GM21367 (cell line): ENCODE measurements at regions not wholly inside any gene's neighbourhood (a gene's known extent, or its start where the extent isn't known, plus 50 kb on each side); places are given as distances from the start of the nearest gene placed in this dataset.

ENCODE experiments used
- ATAC-seq: cut with Tn5 transposase; IDR thresholded peaks from one replicate; pipeline ENCODE4 v1.9.1; 2021; ENCODE audit not compliant: unreplicated experiment

DNA sequence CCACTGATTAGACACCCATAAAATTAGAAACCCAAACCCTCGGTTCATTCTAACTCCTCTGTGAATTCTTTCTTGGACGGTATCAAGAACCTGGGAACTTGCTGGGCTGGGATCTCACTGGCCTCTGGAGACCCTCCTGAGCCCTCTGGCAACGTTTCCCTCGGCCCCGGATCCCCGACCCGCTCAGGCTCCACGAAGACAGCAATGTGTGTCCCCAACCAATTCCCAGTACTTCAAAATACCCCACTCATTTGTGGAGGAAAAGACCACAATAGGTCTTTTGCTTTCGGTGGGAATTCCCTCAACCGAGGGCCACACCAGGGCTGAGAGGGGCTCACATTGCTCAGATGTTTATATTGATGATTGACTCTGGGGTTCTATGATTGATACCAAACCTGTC, 117.9 kb upstream of the PRR20G start:
- no peak for ATAC-seq

DNA sequence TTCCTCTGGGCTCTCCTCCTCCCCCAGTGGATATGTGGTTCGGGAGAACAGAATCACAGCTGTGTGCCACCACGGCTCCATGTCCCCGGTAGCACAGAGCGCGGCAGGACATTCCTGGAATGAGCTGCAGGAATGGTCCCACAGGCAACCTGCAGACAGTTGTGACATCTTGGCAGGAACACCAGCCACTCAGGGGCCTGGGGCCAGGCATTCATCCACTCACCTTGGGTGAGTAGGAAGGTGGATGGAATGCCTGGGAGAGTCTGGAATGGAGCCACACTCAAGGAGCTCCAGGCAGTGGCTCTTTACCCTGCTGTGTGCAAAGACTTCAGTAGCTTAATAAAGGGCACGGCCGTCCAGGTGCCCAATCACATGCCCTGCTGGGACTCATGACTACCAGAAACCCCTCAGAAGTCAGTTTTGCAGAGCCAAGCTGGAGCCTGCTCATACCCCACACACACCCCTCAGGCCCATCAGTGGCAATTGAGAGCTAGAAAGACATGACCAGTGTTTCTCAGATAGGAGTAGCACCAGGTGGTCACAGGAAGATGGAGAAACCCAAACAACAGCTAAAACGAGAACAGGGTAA, 117.3 kb upstream of the PRR20G start:
- no peak for ATAC-seq

DNA sequence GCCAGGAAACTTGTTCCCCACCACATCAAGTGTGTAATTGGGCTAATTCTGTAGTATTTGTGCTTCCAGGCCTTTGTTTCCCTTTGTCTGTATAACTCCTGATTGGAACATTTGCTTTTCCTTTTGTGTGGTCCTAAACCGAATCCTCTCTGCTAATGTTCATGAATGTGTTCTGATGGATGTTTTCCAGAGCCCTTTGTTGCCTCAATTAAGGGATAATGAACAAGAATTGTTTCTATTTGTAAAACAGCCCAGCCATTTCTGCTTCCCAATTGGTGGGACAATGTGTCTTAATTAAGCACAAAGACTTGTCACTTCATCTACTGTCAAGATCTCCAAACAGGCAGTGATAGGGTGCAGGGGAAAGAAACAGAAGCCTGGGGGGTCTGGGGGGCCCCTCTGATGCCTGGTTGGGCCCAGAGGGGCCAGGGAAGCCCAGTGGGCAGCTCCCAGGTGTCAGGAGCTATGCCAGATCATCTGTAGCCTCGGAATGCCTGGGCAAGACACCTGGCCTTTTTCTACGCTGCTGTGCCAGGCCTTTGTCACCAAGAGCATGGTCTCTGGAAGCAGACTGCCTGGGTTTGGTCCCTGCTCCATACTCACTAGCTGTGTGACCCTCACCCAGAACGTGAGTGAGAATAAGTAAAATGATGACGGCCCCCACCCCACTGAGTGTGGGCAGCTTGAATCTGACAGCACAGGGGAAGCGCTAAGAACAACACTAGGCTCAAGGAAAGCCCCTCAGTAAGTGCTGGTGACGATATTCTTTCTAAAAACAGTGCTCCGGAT, 116.6 kb upstream of the PRR20G start:
- no peak for ATAC-seq

DNA sequence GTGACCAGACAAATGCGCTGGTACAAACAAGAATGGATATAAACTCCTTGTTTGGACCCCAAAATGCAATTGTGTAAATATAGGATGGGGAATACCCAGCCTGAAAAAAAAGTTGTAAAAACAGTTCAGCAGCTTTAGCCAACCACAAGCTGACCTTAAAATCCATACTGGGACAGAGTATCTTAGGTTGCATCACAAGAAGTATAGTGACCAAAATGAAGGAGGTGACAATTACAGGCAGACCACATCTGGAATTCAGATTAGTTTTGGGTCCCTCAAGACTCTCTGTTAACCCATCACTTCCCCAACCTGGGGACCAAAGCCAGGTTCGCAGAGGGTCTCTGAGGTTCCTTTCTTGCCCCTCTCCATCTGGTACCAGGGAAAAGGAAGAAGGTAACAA, 115.9 kb upstream of the PRR20G start:
- ATAC-seq, result no peak

DNA sequence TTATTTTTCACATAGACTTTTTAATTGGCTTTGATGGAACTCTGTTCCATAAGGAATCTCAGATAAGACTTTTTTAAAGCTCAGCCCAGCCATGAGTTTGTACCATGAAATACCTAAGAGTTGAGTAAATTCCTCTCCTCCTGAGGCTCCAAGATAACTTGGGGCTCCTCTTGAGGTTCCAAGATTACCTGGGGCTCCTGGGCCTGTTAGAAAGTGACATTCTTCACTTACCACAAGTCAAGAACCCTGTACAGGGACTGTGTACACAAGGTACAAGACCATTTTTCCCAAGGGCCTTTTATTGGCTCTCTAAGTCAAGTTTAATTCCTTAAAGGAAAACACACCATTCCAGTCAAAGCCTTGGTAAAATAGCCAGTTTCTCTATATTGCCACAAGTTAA, 111.3 kb upstream of the PRR20G start:
- ATAC-seq, result no peak

DNA sequence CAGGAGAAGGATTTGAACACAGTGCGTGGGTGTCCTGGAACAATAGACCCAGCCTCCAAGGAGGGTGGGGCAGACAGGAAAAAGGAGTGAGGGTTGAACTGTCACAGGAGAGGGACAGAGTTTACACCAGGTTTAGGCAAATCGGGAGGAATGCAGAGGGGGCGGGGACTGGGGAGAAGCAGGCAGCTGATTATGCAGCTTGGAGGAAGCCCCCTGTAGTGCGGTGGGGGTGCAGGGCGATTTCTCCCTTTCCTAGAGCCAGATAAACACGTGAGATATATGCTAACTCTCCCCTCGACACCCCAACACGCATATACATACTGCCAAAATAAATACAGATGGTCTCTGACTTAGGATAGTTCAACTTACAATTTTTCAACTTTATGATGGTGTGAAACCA, 108.6 kb upstream of the PRR20G start:
- no peak for ATAC-seq

DNA sequence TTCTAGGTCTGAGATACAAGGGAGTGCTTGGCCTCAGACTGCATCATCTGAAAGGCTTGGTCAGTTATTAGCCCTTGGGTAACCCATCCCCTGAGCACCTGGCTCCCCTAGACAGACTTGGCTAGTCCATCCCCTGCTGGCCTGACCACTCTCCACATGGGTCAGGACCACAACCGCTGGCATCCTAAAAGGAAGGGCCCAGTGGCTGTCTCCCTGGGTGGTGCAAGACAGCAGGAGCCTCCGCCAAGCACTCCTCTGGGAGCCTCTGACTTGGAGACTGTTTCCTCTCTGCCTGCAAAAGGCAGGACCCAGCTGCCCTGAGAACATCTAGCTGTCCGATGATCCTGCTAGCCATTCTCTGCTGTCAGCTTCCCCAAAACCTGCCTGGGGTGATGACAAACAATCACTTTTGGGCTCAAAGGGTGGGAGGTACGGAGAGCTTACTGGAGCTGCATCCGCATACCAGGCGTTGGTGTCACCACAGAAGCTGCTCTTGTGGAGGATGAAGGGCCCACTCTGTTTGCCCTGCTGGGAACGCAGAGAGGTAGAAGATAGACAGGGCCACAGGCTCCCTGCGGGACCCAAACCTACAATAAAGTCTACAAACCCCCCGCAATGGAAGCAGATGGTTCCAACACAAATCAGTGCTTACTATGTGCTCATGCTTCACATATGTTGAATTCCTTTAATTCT, 108.0 kb upstream of the PRR20G start:
- no peak for ATAC-seq

DNA sequence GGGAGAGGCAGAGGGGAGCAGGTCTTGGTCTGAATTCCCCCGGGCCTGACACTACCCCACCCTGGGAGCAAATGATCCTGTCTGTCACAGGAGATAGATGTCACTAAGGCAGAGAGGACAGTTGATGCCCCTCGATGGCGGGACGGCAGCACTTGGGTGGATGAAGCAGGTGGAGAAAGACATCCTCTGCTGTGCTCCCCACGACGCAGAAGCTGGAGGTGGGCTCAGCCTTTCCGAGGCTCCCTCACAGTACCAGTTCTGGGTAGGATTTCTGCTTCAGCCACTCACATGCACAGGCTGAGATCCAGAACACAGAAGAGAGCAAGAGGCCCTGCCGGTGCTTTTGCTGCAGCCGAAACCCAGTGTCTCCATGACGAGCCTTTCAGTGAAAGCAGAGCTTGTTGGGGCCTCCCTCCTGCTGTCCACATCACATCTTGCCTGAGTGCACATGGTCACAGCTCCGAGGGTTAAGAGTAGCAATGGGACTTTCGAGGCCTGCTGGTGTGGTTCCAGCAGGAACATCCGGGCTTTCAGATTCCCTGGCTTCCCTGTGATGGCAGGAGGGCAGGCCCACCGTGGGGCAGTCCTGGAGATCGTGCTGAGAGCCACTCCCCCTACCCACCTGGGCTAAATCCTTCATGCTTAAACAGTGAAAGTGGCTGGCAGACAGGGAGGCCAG, 107.3 kb upstream of the PRR20G start:
- ATAC-seq, result no peak

DNA sequence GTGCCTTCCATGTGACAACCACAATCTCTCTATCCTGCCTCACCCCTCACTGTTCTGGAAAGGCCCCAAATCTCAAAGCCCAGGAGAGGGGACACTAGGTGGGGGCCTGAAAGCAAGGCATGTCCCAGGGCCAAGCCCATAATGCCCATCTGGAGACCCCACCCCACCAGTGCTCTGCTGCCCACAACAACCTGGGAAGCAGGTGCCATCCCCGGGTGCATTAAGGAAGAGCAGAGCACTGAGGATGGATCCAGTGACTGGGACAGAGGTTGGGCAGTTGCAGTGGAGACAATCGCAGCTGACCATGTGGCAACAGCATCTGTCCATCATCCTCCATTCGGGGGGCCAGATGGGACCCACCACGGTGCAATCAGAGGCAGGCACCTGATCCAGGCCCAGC, 106.2 kb upstream of the PRR20G start:
- no peak for ATAC-seq

DNA sequence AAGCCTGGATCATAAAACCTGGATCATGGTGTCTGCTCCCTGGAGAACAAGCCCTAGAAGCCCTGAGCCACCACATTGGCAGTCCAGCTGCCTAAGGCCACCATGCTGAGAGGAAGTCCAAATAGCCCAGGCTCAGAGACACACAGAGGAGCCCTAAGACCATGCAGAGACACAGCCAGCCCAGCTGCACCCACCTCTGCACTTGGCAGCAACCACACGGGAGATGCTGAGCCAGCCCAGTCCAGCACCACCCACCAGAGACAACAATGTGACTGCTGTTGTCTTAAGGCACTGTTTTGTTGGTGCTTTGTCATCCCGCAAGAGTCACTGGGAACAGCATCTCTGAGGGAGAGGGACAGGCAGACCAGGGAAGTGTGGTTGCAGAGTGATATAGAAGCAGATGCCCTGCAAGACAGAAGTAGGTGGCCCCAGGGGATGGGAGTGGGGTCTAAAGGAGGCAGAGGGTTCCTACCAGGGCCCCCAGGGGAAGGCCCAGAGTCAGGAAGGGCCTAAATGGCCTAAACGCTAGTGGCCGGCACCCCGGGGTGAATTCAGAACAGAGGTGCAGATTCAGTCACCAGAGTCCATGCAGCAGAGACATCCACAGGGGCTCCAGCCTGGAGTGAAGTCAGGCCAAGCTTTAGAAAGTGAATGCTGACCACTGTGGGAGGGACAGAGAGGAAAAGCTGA, 105.4 kb upstream of the PRR20G start:
- ATAC-seq, result no peak

DNA sequence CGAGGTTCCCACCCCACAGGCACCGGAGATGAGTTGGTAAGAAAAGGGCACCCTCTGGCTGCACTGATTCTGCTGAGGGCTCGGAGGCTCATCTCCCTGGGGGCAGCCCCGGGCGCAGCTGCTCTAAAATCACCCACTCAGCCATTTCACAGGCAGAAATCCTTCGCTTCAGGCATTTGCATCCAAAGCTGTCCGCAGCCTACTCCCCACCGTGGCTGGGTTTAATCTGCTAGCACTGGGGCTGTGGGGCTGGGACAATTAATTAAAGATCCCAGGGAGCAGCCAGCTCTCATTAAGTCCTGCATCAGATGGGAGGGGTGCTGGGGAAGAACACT, 104.3 kb upstream of the PRR20G start:
- no peak for ATAC-seq

DNA sequence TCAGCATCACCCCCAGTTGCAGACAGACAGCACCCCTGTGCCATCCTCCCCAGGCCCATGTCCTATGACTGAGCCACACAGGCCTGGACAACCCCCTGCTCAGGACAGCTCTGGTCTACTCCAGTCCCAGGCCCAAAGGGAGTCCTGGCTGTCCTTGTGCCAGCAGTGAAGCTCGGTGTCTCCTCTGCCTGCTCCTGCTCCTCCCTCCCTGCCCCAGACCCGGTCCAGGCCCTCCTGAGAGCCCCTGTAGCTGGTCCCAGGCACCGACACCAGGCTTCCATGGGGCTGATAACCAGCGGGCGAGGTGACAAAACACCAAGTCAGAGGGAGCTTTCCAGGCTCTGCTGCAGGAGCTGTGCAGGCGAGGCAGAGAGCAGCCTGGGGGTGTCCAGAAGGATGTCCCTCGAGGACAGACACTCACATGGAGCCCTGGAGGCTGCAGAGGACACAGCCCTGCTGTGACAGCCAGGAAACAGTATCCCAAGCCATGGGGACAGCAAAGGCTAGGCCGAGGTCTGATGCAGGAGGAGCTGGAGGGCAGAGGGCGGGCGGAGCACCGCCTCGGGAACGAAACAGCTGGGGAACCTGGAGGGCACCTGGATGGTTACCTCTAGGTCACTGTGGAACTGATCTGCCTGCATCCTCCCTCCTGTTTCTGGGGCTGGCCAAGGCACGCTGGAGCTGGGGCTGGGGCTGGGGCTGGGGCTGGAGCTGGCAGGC, 103.8 kb upstream of the PRR20G start:
- ATAC-seq, result no peak

DNA sequence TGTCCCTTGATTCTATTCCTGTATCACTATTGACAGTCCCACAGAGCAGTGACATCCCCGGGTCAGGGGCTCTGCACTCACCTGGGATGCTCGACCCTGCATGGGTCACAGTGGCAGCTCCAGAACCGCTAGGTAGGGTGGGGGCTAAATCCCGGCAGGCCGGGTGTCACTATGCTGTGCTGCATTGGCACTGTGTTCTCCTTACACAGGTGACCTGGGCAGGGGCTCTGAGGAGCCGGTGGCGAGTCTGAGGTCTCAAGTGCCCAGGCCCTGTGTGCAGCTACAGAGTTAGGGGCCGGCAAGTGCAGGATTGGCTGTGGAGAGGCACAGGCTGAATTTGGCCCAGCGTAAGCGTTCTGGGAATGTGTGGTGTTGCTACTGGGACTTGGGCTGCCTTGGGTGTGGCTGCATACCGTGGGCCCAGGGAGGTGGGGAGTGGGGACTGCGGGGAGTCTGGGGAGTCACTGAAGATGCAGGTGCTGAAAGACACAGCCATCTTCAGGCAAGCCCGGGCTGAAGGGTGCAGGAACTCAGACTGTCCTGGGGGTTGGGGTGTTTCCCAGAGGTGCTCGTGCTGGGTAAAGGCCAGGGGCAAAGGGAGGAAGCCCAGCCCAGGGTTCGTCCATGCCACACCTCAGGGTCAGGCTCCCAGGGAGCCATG, 102.6 kb upstream of the PRR20G start:
- ATAC-seq, result no peak

DNA sequence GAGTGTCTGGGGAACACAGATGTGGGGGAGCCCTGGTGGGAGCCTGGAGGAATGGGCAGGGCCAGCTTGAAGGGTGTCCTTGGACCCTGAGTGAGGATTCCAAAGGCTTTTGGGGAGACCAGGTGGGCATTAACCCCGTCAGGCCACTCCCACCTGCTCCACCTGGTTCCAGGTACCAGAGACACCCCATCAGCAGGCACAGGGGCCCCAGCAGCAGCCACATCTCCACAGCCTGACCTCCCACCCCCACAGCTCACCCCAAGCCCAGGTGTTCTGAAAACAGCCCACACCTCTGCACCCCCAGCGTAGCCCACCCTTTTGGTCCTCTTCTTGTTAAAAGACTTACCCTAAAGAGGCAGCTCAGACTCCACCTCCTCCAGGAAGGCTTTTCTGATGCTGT, 102.1 kb upstream of the PRR20G start:
- no peak for ATAC-seq

DNA sequence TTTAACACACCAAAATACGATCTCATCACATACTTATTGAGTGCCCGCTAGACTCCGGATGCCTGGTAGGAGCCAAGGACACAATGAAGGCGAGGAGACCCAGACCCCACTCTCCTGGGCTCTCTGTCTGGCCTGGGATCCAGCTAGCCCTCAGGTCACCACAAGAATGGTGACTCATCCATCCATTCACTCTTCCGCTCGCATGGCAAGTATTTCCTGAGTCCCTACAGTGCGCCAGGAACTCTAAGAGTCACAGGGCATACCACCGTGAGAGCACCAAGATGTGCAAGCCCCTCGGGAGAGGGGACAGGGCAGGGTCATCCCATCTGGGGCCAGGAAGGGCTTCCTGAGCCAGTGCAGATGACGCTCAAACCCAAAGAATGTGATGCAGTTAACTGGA, 101.6 kb upstream of the PRR20G start:
- ATAC-seq, result no peak

DNA sequence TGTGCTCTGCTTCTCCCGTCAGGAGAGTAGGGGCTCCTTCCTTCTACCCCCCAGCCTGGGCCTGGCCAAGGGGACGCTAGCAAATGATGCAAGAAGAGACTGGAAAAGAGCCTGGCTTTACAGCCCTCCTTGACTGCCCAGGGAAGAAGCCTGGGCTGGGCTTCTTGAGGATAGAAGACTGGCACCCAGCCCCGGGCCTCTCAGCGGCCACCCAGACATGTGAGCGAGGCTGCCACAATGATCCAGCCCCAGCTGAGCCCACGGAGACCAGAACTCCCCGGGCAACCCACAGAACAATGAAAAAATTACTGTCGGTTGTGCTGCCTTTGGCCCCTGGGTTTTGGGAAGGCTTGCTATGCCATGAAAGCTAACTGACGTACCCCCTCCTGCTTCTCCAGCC, 100.6 kb upstream of the PRR20G start:
- ATAC-seq, result no peak

DNA sequence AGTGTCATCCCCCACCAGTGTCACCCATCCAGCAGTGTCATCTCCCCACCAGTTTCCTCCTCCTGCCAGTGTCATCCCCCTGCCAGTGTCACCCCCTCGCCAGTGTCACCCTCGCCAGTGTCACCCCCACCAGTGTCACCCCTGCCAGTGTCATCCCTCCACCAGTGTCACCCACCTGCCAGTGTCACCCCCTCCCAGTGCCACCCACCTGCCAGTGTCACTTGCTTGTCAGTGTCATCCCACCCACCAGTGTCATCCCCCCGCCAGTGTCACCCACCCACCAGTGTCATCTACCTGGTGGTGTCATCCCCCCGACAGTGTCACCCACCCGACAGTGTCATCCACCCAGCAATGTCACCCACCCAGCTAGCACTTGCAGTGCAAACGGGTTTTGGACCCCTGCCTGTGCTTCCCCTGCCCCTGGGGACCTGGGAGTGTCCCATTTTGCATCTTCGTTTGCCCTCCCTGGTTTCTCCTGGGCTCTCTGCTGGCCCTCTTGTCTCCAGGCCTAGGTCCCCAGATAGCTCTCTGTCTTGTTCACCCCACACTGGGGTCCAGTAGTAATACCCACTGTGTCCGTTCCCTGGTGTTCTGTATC, 99.8 kb upstream of the PRR20G start:
- no peak for ATAC-seq

DNA sequence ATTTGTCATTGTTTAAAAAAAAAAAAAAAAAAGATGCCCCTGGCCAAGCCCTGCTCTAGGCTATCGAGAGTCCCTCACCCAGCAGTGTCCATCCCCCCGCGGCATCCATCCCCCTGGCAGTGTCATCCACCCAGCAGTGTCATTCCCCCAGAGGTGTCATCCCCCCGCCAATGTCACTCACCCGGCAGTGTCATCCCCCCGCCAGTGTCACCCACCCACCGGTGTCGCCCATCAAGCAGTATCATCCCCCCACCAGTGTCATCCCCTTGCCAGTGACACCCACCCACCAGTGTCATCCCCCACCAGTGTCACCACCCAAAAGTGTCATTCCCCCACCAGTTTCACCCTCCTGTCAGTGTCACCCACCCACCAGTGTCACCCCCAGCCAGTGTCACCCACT, 99.3 kb upstream of the PRR20G start:
- no peak for ATAC-seq

DNA sequence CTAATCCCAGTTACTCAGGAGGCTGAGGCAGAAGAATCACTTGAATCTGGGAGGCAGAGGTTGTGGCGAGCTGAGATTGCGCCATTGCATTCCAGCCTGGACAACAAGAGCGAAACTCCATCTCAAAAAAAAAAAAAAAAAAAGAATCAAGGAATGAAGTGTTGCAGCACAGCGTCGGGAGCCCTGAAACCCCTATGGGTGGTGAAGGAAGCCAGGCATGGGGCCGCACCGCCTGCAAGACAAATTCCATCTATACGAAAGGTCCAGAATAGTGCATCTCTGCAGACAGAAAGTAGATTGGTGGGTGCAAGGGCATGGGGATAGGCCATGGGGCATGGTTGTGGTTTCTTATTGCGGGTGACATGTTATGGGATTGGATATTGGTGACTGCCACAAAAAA, 98.6 kb upstream of the PRR20G start:
- no peak for ATAC-seq

DNA sequence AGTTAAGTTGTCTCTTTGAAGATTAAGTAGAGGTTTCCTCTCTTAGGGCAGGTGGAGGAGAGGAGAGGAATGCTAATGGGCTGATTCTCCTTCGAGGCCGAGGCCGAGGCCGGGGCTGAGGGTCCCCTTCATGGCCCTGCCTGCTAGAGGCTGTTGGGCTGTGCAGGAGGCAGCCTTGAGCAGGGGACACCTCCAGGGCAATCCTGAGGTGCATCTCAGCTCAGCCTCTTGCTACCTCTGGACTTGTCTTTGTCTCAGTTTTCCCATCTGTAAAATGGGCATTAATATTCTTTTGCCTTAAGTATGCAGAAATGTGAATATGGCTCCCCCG, 97.7 kb upstream of the PRR20G start:
- no peak for ATAC-seq
